Activated B cell treated with CpG ODN at 0.5 μM for 24 hours (primary cell): ENCODE measurements at regions not wholly inside any gene's neighbourhood (a gene's known extent, or its start where the extent isn't known, plus 50 kb on each side); places are given as distances from the start of the nearest gene placed in this dataset.

Experiments used
- ATAC-seq: fragments of 200-7000 bp; cut with Tn5 transposase; one replicate; pipeline ENCODE4 v1.10.0; 2021; ENCODE audit warnings: low read depth, mild to moderate bottlenecking, moderate library complexity
- CTCF ChIA-PET: fragments of 350-600 bp; sonication (Branson Sonifier 250); formaldehyde crosslinking; loops from one replicate; lab custom pipeline; 2021; ENCODE audit warnings: antibody characterized with exemption; lab: Charles Lee
- POLR2A ChIA-PET: fragments of 350-600 bp; sonication (Branson Sonifier 250); formaldehyde crosslinking; loops from one replicate; lab custom pipeline; 2021; ENCODE audit warnings: antibody characterized with exemption; lab: Charles Lee
- DNase-seq: peaks from one replicate; pipeline ENCODE4 v3.0.0; 2022
- H3K27ac Mint-ChIP-seq: one replicate; pipeline ENCODE4 v1.8.0; 2020; ENCODE audit warnings: mixed read lengths
- H3K27me3 Mint-ChIP-seq: one replicate; pipeline ENCODE4 v1.8.0; 2021; ENCODE audit warnings: mixed read lengths
- H3K36me3 Mint-ChIP-seq: one replicate; pipeline ENCODE4 v1.8.0; 2021; ENCODE audit warnings: low read depth, mixed read lengths
- H3K4me1 Mint-ChIP-seq: one replicate; pipeline ENCODE4 v1.8.0; 2021; ENCODE audit warnings: mixed read lengths
- H3K4me3 Mint-ChIP-seq: one replicate; pipeline ENCODE4 v1.8.0; 2020; ENCODE audit warnings: mild to moderate bottlenecking, mixed read lengths
- H3K9me3 Mint-ChIP-seq: one replicate; pipeline ENCODE4 v1.8.0; 2020; ENCODE audit warnings: mixed read lengths
- CTCF ChIP-seq: fragments of 200-600 bp; IDR thresholded peaks from one replicate; pipeline ENCODE4 v1.8.0; 2022; ENCODE audit warnings: antibody characterized with exemption, mild to moderate bottlenecking
- intact Hi-C: fragments of 100-400 bp; cut with micrococcal nuclease; formaldehyde crosslinking; loops from one replicate; pipeline ENCODE4 v1.15.1; 2024

- Mint-ChIP-seq H3K4me1 (peaks cover 29% of the 10 kb centered on the region), H3K36me3 (no peaks in the 10 kb centered on the region), H3K9me3 (no peaks in the 10 kb centered on the region), H3K27ac (no peak overlapping the region), H3K4me3 (no peak overlapping the region), H3K27me3 (no peaks in the 10 kb centered on the region)
- DNase-seq (no peak), ATAC-seq (no peak)
- no peak for TF ChIP-seq CTCF
- ChIA-PET CTCF (interaction anchor here (0.7 kb wide), 1 partner anchor 1873 kb away, joined by 3 read pairs; no protein-coding TSS in a partner anchor), POLR2A (no interaction called here)
- intact Hi-C loops: no loop called here
Observed at GRCh38 chr20:39823224-39823623, 861.1 kb downstream of the DHX35 start.

- Mint-ChIP-seq H3K4me3 (no peak overlapping the region), H3K9me3 (no peaks in the 10 kb centered on the region), H3K4me1 (peaks cover 24% of the 10 kb centered on the region), H3K27me3 (no peaks in the 10 kb centered on the region), H3K27ac (no peak overlapping the region), H3K36me3 (no peaks in the 10 kb centered on the region)
- ChIA-PET CTCF (no interaction called here), POLR2A (no interaction called here)
- intact Hi-C loops: no loop called here
- ATAC-seq (no peak), DNase-seq (no peak)
- no peak for TF ChIP-seq CTCF
Observed at GRCh38 chr20:39822667-39823066, 860.5 kb downstream of the DHX35 start.

- Mint-ChIP-seq H3K27ac (no peak overlapping the region), H3K4me1 (no peaks in the 10 kb centered on the region), H3K9me3 (peaks cover 4% of the 10 kb centered on the region), H3K4me3 (no peak overlapping the region), H3K36me3 (no peaks in the 10 kb centered on the region), H3K27me3 (no peaks in the 10 kb centered on the region)
- ChIA-PET POLR2A (no interaction called here), CTCF (no interaction called here)
- TF ChIP-seq CTCF: no peak
- intact Hi-C loops: no loop called here
- DNase-seq (no peak), ATAC-seq (no peak)
Observed at GRCh38 chr20:39813190-39813829, 851.2 kb downstream of the DHX35 start.

- Mint-ChIP-seq H3K27me3 (no peaks in the 10 kb centered on the region), H3K9me3 (peaks cover under 1% of the 10 kb centered on the region), H3K36me3 (no peaks in the 10 kb centered on the region), H3K4me1 (no peaks in the 10 kb centered on the region), H3K27ac (no peak overlapping the region), H3K4me3 (no peak overlapping the region)
- ChIA-PET POLR2A (no interaction called here), CTCF (no interaction called here)
- DNase-seq: no peak
- no peak for ATAC-seq
- TF ChIP-seq CTCF: no peak
- intact Hi-C loops: no loop called here
Observed at GRCh38 chr20:39812116-39812515, 850.0 kb downstream of the DHX35 start.

- Mint-ChIP-seq H3K27me3 (no peaks in the 10 kb centered on the region), H3K36me3 (no peaks in the 10 kb centered on the region), H3K4me3 (no peak overlapping the region), H3K27ac (no peak overlapping the region), H3K4me1 (no peaks in the 10 kb centered on the region), H3K9me3 (no peaks in the 10 kb centered on the region)
- ATAC-seq (no peak), DNase-seq (no peak)
- CTCF ChIA-PET: no interaction called here
- POLR2A ChIA-PET: no interaction called here
- intact Hi-C loops: no loop called here
- TF ChIP-seq CTCF: no peak
Observed at GRCh38 chr20:39810309-39810708, 848.2 kb downstream of the DHX35 start.
